HG03460 (cell line): ENCODE measurements at regions not wholly inside any gene's neighbourhood (a gene's known extent, or its start where the extent isn't known, plus 50 kb on each side); places are given as distances from the start of the nearest gene placed in this dataset.
"Not testable (repeated sequence)": the region's sequence is repeated elsewhere in the genome, so short reads cannot be mapped to it uniquely, and the experiment has no call there.

Experiments
- ATAC-seq: cut with Tn5 transposase; IDR thresholded peaks from one replicate; pipeline ENCODE4 v1.9.1; 2021; ENCODE audit not compliant: unreplicated experiment

DNA sequence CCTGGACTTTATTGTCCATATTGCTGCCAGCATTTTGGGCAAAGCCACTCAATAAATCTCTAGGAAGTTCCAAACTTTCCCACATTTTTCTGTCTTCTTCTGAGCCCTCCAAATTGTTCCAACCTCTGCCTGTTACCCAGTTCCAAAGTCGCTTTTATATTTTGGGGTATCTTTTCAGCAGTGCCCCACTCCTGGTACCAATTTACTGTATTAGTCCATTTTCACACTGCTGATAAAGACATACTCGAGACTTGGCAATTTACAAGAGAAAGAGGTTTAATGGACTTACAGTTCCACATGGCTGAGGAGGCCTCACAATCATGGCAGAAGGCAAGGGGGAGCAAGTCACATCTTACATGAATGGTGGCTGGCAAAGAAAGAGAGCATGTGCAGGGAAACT, 53.4 kb downstream of the AHSP start:
- ATAC-seq, result not testable (repeated sequence)

- ATAC-seq, result not testable (repeated sequence)
These were observed 74.2 kb downstream of the AHSP start for GRCh38 chr16:31601737-31602384.

GRCh38 chr16:31618130-31618529, 90.4 kb downstream of the AHSP start:
- ATAC-seq, result no peak

GRCh38 chr16:31636433-31636832, 108.7 kb downstream of the AHSP start:
- no peak for ATAC-seq

DNA sequence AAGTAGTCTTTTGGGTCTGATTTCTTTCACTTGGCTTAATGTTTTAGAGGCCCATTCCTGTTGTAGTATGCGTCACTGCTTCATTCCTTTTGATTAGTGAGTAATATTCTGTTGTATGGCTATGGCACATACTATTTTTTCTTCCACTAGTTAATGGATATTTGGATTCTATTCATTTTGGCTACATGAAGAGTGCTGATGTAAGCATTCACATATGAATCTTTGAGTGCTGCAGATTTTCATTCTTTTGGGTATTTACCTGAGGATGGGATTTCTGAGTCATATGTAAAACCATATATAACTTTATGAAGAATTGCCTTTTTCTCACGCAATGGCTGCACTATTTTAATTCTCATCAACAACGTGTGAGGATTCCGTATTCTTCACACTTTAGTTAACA, 113.6 kb downstream of the AHSP start:
- ATAC-seq, result no peak

DNA sequence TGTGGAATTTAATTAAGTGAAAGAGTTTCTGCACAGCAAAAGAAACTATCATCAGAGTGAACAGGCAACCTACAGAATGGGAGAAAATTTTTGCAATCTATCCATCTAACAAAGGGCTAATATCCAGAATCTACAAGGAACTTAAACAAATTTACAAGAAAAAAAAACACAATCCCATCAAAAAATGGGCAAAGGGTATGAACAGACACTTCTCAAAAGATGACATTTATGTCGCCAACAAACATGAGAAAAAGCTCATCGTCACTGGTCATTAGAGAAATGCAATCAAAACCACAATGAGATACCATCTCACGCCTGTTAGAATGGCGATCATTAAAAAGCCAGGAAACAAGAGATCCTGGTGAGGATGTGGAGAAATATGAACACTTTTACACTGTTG, 128.0 kb downstream of the AHSP start:
- not testable (repeated sequence) for ATAC-seq

DNA sequence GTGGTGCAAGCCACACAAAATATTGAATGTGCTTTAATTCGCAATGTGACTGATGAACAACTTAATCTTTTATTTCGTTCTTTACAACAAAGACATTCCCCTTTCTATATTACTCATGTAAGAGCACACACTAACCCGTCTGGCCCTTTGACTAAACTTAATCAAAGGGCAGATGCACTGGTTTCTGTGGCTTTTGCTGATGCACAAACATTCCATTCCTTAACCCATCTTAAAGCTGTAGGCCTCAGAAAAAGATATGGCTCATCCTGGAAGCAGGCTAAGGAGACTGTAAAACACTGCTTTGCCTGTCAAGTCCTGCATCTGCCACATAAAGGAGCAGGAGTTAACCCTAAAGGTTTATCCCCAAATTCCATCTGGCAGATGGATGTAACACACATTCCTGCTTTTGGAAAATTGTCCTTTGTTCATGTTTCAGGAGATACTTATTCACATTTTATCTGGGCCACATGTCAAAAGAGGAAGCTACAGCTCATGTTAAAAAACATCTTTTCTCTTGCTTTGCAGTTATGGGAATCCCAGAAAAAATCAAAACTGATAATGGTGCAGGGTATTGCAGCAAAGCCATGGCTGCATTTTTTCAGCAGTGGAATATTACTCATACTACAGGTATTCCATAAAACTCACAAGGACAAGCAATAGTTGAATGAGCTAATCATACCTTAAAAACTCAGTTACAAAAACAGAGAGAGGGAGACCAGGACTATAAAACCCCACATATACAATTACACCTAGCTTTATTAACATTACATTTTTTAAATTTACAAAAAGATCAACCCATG, 137.2 kb downstream of the AHSP start:
- ATAC-seq, result no peak

- ATAC-seq, result no peak
These were observed 147.0 kb downstream of the AHSP start for GRCh38 chr16:31674686-31675085.

- no peak for ATAC-seq
These were observed 149.0 kb downstream of the AHSP start for GRCh38 chr16:31676731-31677130.

DNA sequence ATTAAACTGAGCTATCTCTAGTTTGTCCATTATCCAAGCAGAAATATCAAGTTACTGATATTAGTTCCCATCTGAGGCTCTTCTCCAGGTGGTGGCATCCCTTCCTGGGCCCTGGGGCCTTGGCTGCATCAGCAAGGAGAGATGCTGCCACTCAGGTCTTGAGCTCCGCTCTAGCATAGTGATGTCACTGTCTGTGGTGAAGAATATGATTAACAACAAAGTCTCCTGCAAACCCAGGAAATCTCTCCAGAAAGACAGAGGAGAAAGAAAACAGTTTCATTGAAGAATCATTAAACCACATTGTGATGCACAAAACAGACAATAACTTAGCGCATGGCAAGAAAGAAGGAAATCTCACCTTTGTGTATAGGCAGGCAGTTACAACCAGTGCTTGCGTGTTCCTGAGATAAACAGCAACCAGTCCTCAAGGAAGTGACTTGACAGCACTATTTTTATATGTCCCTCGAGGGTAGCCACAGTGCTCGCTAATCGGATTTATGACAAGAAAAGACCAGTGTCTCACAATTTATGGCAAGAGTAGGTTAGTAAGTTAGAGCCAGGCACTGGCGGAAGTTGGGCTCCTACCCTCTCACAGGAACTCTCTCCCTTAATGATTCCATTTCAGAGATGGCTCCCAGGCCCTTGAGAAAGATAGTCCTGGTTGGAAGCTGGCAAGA, 151.1 kb downstream of the AHSP start:
- no peak for ATAC-seq

GRCh38 chr16:31689331-31689730, 161.6 kb downstream of the AHSP start:
- ATAC-seq, result not testable (repeated sequence)

- ATAC-seq, result not testable (repeated sequence)
These were observed 164.6 kb downstream of the AHSP start for GRCh38 chr16:31692338-31692737.

DNA sequence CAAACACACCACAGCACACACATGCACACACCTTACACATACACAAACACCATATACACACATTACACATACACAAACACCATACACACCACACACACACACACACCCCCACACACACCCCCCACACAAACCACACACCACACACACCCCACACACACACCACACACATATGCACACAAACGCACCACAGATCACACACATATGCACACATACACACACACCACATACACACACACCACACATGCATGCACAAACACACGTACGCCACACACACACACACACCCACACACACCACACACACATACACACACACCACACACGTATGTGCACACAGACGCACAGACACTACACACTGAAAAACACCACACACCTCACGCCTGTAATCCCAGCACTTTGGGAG, 166.0 kb downstream of the AHSP start:
- ATAC-seq, result no peak

DNA sequence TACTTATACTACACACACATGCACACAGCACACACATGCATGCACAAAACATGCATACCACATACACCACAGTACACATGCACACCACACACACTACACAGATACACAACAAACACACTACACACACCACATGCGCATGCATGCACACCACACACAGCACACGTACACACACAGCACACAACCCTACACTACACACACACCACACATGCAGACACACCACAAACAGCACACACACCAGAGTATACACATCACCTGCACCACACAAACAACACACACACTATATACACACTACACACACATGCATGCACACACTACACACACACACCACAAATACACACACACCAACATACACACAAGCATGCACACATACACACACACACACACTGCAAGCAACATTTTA, 166.8 kb downstream of the AHSP start:
- ATAC-seq, result no peak

- ATAC-seq, result no peak
These were observed 168.0 kb downstream of the AHSP start for GRCh38 chr16:31695667-31696066.

DNA sequence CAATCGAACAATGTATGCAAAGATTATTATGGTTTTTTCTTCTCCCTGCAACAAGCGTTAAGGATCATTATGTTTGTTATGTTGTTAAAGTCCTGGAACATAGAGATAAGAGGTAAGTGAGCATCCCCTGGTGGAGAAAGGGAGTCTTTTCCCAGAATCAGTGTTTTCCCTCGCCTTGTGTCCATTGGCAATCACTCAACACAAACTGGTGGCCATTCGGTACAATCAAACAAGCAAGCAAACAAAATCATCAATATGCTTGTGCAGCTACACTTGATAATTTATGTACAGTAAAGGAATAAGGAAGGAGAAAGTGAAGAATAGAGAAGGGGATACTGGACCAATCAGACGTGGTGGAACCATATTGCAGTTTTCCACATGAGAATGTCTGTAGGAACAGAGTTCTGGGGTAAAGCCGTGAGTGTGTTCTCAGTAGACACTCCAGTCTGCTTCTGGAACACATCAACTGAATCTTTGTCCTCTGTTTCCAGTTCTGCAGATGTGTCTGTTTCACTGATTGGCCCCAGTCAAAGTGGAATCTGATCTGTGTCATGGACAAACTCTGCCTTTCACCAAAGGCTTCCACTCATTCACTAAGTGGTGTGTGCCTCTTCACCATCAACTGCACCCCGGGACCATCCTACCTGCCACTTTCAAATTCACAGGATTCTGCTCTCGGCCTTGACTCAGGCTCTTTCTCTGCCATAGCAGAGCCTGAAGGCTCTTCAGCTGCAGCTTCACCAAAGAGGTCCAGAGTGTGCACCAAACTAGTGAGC, 169.5 kb downstream of the AHSP start:
- ATAC-seq, result no peak

GRCh38 chr16:31697744-31698125, 170.0 kb downstream of the AHSP start:
- ATAC-seq, result no peak

DNA sequence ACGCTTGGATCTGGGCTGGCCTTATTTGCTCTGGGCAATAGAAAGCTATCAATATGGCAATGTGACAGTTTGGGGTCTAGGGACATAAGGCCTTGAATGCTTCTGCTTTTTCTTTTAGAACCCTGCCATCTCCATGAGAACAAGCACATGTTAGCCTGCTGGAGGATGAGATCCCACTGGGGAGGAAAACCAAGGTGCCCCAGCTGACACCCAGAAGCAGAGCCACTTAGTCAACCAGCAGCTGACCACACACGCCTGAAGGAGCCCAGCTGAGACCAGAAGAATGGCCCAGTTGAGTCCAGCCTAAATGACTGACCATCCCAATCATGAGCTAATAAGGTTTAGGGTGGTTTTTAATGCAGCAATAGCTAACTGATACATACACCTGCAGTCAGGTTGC, 171.2 kb downstream of the AHSP start:
- no peak for ATAC-seq

DNA sequence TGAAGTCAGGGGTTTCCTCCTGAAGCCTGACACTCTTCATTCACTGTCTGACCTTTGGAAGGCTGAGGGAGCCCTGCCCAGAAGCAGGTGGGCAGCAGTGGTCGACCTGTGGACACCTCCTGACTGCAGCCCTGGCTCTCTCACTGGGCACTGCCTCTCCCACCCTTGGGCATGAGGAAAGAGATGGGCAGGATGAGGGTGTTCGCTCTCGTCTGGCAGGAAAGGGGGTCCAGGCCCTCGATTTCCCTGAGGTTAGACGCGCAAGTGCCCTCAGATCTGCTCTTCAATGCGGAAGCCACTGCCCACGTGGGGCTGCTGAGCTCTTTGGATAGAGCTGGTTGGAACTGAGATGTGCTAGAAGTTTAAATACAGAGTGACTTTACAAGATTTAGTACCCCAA, 171.9 kb downstream of the AHSP start:
- no peak for ATAC-seq

DNA sequence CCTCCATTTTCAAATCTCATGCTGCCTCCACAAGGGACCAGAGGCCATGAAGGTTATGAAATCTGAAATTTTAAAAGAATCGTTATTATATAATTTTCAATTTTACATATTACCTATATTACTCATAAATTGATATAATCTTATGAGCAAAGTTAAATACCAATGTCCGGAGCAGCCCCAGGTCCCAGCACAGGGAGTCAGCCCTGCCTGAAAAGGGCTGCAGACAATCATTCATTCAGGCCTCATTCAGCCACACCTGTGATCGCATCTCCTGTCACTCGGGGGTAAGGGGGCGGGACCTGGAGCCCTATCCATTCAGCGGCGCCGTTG, 172.5 kb downstream of the AHSP start:
- ATAC-seq, result no peak
